HG03469 (cell line): ENCODE measurements at regions not wholly inside any gene's neighbourhood (a gene's known extent, or its start where the extent isn't known, plus 50 kb on each side); places are given as distances from the start of the nearest gene placed in this dataset.
"Not testable (repeated sequence)": the region's sequence is repeated elsewhere in the genome, so short reads cannot be mapped to it uniquely, and the experiment has no call there.

Experiments used
- ATAC-seq: cut with Tn5 transposase; IDR thresholded peaks from one replicate; pipeline ENCODE4 v1.9.1; 2021; ENCODE audit warnings: mild to moderate bottlenecking, moderate library complexity, moderate number of reproducible peaks; ENCODE audit not compliant: unreplicated experiment

GRCh38 chrX:114272096-114272686 is 311.7 kb upstream of the HTR2C start:
- no peak for ATAC-seq

GRCh38 chrX:114270371-114270770 is 313.5 kb upstream of the HTR2C start:
- ATAC-seq = not testable (repeated sequence)

DNA sequence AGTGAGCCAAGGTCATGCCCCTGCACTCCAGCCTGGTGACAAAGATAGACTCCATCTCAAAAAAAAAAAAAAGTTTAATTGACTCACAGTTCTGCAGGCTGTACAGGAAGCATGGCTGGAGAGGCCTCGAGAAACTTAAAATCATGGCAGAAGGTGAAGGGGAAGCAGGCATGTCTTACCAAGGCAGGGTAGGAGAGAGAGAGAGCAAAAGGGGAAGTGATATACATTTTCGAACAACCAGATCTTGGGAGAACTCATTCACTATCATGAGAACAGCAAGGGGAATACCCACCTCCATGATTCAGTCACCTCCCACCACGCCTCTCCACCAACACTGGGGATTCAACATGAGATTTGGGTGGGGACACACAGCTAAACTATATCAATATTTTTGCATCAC is 315.2 kb upstream of the HTR2C start:
- no peak for ATAC-seq

- ATAC-seq = no peak
These were observed 316.7 kb upstream of the HTR2C start for GRCh38 chrX:114267142-114267541.

DNA sequence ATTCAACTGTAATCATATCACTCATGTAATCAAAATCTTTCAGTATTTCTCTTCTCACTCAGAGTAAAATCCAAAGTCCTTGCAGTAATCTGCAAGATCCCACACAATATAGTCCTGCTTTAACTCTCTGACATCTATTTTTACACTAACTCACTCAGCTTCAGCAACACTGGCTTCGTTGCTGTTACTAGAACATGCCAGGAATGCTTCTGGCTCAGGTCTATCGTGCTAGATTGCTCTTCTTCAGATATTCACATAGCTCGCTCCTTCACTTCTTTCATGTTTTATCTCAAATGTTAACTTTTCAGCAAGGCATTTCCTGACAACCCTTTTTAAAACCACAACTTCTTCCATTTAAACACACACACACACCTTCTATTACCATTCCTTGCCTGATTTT is 331.7 kb upstream of the HTR2C start:
- no peak for ATAC-seq

GRCh38 chrX:114251575-114251974 is 332.3 kb upstream of the HTR2C start:
- ATAC-seq = no peak

DNA sequence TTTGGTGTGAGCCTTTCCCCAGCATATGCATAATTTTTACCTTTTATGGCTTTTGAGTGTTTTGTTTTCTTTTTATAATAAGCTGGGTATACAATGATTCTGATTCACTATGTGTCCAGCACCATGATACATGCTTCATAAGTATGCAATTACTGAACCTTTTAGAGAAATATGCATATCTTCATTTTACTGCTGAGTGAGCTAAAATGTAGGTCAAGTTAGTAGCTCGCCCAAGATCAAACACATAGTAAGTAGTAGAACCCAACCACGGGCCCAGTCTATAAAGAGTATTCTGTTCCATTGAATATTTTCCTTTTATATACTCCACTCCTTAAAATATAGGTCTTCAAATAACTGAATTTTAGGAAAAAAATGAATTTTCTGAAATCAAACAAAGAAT is 362.4 kb upstream of the HTR2C start:
- ATAC-seq = no peak

GRCh38 chrX:114210879-114211278 is 373.0 kb upstream of the HTR2C start:
- no peak for ATAC-seq

DNA sequence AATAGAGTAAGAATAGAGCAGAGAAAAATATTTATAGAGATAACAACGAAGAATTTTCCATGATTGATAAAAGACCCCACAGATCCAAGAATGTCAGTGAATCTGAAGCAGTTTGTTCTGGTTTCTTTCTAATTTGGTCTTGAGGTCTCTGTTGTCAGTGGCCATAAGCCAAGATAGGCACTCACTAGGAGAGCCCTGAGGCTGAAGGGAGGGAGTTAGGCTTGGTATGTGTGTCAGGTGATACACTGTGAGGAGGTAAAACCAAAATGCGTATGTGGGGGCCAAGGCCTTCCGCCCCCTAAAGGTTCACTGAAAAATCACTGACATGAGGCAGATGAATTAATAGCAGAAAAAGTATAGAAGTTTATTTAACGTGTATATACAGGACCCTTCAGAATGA is 382.3 kb upstream of the HTR2C start:
- no peak for ATAC-seq

GRCh38 chrX:114181195-114181594 is 402.7 kb upstream of the HTR2C start:
- no peak for ATAC-seq

DNA sequence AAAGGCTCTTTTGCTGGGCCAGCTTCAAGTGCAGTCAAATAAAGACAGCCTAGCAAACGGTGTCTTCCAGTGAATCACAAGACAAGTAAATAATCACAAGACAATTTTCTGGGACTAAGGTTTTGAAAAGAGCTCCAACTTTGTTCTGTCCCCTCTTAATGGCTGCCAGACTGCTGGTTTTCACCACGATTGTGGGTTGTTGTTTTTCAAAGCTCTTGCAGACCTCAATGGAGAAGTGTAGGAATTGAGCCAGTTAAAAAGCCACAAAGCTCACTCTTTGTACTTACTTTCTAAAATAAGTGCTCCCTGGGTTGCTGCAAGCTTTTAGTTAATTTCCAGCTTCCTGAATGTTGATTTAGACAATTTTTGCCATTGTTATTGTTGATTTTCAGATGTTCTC is 405.8 kb upstream of the HTR2C start:
- no peak for ATAC-seq

DNA sequence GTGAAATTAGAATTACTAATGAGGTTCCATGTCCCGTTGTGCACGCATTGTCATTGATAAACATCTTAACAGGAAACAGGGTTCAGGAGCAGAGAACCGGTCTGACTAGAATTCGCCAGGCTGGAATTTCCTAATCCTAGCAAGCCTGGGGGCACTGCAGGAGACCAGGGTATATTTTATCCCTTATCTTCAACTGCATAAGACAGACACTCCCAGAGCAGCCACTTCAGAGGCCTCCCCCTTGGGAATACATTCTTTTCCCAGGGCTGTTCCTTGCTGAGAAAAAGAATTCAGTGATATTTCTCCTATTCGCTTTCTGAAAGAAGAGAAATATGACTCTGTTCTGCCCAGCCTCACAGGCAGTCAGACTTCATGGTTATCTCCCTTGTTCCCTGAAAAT is 416.6 kb upstream of the HTR2C start:
- not testable (repeated sequence) for ATAC-seq

DNA sequence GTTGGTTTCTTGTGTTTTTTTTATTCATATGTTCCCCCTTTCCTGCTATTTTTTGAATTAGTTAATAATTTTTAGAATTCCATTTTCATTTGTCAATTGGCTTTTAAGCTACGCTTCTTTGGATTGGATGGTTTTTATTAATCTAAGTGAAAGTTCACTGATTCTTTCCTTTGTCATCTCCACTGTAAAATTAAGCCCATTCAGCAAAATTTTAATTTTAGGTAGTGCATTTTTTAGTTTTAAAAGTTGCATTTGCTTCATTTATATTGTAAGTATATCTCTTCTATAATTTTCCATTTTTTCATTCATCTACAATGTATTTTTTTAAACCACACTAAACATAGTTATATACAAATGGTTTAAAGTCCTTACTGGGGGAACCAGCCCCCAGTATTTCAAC is 417.3 kb upstream of the HTR2C start:
- no peak for ATAC-seq

DNA sequence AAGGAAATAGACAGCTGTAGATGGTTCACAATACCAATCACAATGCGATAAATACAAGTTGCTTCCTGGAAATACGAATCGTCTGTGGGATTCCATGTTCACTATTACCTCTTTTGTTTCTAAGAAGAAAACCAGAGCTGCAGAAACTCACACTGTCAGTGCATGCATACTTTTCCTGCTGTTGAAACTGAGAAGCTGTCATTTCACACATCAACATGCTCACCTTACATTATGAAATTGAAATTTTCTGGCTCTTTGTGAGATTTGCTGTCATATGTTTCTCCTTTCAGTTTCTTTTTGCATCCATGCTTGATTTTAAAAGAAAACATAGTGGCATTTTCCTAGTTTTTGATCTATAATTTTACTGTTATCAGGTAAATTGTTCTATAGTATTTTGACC is 418.3 kb upstream of the HTR2C start:
- no peak for ATAC-seq

GRCh38 chrX:114162068-114162735 is 421.7 kb upstream of the HTR2C start:
- no peak for ATAC-seq

DNA sequence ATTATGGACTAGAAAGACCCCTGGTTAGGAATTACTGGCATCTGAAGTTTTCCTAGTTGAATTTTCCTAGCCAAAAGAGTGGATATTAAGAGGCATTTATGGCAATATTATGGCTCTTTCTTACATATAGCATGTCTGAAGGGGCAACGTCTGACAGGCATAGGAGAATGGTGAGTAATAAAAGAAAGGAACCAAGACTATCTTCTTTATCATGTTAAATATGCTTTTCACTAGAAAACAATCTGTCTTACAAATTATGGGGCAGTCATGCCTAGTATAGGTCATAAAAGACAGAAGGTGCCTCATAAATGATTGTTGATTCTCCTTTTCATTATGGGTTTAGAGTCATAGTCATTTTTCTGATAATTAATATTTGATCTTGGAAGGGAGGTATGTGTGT is 431.1 kb upstream of the HTR2C start:
- ATAC-seq = no peak

DNA sequence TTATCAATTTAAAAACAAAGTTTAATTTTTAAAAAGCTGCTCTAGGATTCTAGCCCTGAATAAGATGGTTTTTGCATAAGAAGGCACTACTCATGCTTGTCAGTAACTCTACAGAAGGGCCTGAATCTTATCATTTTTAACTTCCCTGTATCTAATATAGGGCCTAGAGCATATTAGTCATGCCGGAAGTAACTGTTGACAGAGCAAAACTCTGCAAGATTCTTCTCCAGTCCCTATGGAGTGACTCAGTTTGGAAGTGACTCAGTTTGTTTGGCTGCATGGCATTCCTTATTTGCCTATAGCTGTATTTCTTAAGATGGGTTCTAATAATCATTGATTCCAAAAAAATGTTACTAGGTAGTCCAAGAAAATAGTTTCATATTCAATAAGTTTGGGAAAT is 431.8 kb upstream of the HTR2C start:
- no peak for ATAC-seq

DNA sequence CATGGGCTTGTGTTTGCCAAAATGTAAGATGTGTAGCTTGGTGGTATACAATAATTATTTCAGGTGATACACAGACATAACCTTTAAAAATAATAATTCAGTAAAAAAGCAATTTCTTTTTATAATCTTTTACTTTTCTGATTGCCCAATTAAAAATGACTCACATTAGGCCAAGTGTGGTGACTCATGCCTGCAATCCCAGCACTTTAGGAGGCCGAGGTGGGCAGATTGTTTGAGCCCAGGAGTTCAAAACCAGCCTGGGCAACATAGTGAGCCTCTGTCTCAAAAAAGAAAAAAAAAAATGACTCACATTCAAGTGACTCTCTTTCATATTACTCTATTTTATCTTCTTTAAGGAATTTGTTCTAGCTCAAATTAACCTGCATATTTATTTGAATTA is 449.4 kb upstream of the HTR2C start:
- no peak for ATAC-seq

GRCh38 chrX:114127411-114128025 is 456.4 kb upstream of the HTR2C start:
- ATAC-seq = no peak

DNA sequence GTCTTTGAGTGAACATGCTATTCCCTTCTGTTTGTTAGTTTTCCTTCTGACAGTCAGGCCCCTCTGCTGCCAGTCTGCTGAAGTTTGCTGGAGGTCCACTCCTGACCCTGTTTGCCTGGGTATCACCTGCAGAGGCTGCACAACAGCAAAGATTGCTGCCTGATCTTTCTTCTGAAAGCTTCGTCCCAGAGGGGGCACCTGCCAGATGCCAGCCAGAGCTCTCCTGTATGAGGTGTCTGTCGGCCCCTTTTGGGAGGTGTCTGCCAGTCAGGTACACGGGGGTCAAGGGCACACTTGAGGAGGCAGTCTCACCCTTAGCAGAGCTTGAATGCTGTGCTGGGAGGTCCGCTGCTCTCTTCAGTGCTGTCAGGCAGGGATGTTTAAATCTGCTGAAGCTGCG is 456.9 kb upstream of the HTR2C start:
- ATAC-seq = no peak

DNA sequence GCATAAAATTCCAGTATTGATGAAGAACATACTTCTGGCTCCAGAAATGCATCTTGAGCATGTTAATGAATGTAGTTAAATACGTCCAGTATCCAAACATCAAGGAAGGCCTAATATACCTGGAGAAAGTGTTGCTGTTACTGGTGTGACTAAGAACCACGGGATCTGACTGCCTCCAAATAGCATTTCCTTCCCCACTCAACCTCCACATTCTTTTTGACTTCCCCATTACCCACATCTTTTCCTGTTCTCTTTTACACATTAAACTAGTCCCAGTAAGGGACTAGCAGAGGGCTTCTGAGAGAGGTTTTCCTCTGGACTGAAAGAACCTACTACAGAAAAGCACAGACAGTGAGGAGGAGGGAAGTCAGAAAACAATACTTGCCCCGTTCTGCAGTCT is 482.8 kb upstream of the HTR2C start:
- no peak for ATAC-seq

- ATAC-seq = no peak
These were observed 486.0 kb upstream of the HTR2C start for GRCh38 chrX:114097866-114098265.

- no peak for ATAC-seq
These were observed 486.5 kb upstream of the HTR2C start for GRCh38 chrX:114097427-114097826.
